Pancreas (tissue), 10 donors: ENCODE measurements at regions not wholly inside any gene's neighbourhood (a gene's known extent, or its start where the extent isn't known, plus 50 kb on each side); places are given as distances from the start of the nearest gene placed in this dataset.

Source experiments
- ATAC-seq, 4 donors: fragments of 200-7000 bp; cut with Tn5 transposase; one replicate each; pipeline versions ENCODE4 v1.8.0 to v1.9.1; 2020; ENCODE audit warnings: mild to moderate bottlenecking in 4 of 4, moderate library complexity in 4 of 4
- DNase-seq, 6 donors: peaks; one replicate each; pipeline ENCODE4 v3.0.0-alpha.2; 2020
- FAIRE-seq: peaks from 2 replicates; lab custom pipeline; 2012; peaks lifted over from hg19 to GRCh38; lab: Jason Lieb, UNC
- H3K27ac ChIP-seq, 4 donors: fragments of 200-600 bp; sonication (generic); 1 replicate in 3 of 4; 2 replicates in 1 of 4; pipeline versions ENCODE4 v1.5.0 to v1.8.0; 2020
- H3K27me3 ChIP-seq, 4 donors: fragments of 200-600 bp; one replicate each; pipeline ENCODE4 v1.8.0; 2021
- H3K36me3 ChIP-seq, 3 donors: fragments of 200-600 bp; sonication (generic) in 1 of 3; one replicate each; pipeline versions ENCODE4 v1.5.0 to v1.8.0; 2020 to 2021
- H3K4me1 ChIP-seq, 3 donors: fragments of 200-600 bp; one replicate each; pipeline ENCODE4 v1.8.0; 2021
- H3K4me3 ChIP-seq, 4 donors: fragments of 200-600 bp; sonication (generic) in 2 of 4; one replicate each; pipeline versions ENCODE4 v1.5.0 to v1.8.0; 2020 to 2021
- H3K9me3 ChIP-seq, 4 donors: fragments of 200-600 bp; one replicate each; pipeline ENCODE4 v1.8.0; 2021
- CTCF ChIP-seq, 4 donors: fragments of 200-600 bp; sonication (generic) in 3 of 4; IDR thresholded peaks; one replicate each; pipeline versions ENCODE4 v1.5.0 to v1.8.0; 2021; ENCODE audit warnings: antibody characterized with exemption in 4 of 4
- WGBS, 2 donors: extraction: QIAGEN DNeasy Blood & Tissue Kit; methylation state at CpG; one replicate each; pipeline ENCODE4 v1.1.7; 2013; 5-methylcytosine and 5-hydroxymethylcytosine counted together
- intact Hi-C, 3 donors: fragments of 100-400 bp; cut with DNase I; formaldehyde crosslinking; loops; one replicate each; pipeline versions ENCODE4 v1.11.1 to v1.14.2; 2022
- donor health status: healthy with polysubstance abuse.
- donor health status: DM: no; HTN: no; CAD: no; lungs with moderate emphysema.
- donor health status: DM: no; HTN: no; CAD: no.
- donor health status: control.
- donor health status: control.
- donor health status: Bipolar disorder and iron deficiency.
- donor health status: DM: yes; HTN: yes; CAD: no.
- donor health status: DM: no; HTN: no; CAD: no.
- donor health status: DM: no; HTN: no; CAD: no.
- donor health status: DM: yes; HTN: yes; CAD: no.

GRCh38 chr3:146382386-146382785, 87.0 kb downstream of the PLSCR2 start:
- Histone ChIP-seq H3K4me1 (peaks cover 0 to 7% (median 0%) of the 10 kb centered on the region in 3 donors), H3K36me3 (no peaks in the 10 kb centered on the region), H3K4me3 (no peak overlapping the region), H3K27ac (no peak overlapping the region), H3K27me3 (no peaks in the 10 kb centered on the region), H3K9me3 (no peaks in the 10 kb centered on the region)
- intact Hi-C loops: no loop called here
- no peak for TF ChIP-seq CTCF (IDR thresholded peaks at IDR 0.05)
- DNase-seq (no peak), FAIRE-seq (no peak), ATAC-seq (no peak)
- WGBS, 2 donors: 88 to 95% methylated on average over 1 of the region's 1 CpG

GRCh38 chr3:146380046-146380445, 89.3 kb downstream of the PLSCR2 start:
- Histone ChIP-seq H3K27ac (no peak overlapping the region), H3K27me3 (no peaks in the 10 kb centered on the region), H3K4me3 (no peak overlapping the region), H3K36me3 (no peaks in the 10 kb centered on the region), H3K4me1 (peaks cover 0 to 7% (median 0%) of the 10 kb centered on the region in 3 donors), H3K9me3 (no peaks in the 10 kb centered on the region)
- intact Hi-C loops: no loop called here
- DNase-seq: no peak
- 42 to 49% methylated on average over 2 of the region's 2 CpGs for WGBS, 2 donors
- ATAC-seq: no peak
- TF ChIP-seq CTCF (IDR thresholded peaks at IDR 0.05): no peak
- FAIRE-seq: no peak

GRCh38 chr3:146375219-146375618, 94.1 kb downstream of the PLSCR2 start:
- TF ChIP-seq CTCF (IDR thresholded peaks at IDR 0.05): no peak
- H3K4me3 ChIP-seq: no peak overlapping the region
- FAIRE-seq (no peak), ATAC-seq (no peak), DNase-seq (no peak)
- WGBS, 2 donors: 91 to 99% methylated on average over 3 of the region's 3 CpGs
- intact Hi-C loops: no loop called here
- no peaks in the 10 kb centered on the region for H3K9me3 ChIP-seq
- no peaks in the 10 kb centered on the region for H3K36me3 ChIP-seq
- H3K27ac ChIP-seq: no peak overlapping the region
- H3K4me1 ChIP-seq: peaks cover 0 to 7% (median 0%) of the 10 kb centered on the region in 3 donors
- no peaks in the 10 kb centered on the region for H3K27me3 ChIP-seq

- Histone ChIP-seq H3K27ac (no peak overlapping the region), H3K4me1 (peaks cover 0 to 7% (median 0%) of the 10 kb centered on the region in 3 donors), H3K27me3 (no peaks in the 10 kb centered on the region), H3K9me3 (no peaks in the 10 kb centered on the region), H3K4me3 (no peak overlapping the region), H3K36me3 (no peaks in the 10 kb centered on the region)
- WGBS, 2 donors: 66 to 69% methylated on average over 2 of the region's 2 CpGs
- ATAC-seq (no peak), FAIRE-seq (no peak), DNase-seq (no peak)
- intact Hi-C loops: no loop called here
- no peak for TF ChIP-seq CTCF (IDR thresholded peaks at IDR 0.05)
Observed at GRCh38 chr3:146374146-146374545, 95.2 kb downstream of the PLSCR2 start.

- Histone ChIP-seq H3K27me3 (no peaks in the 10 kb centered on the region), H3K4me1 (peaks cover 0 to 4% (median 0%) of the 10 kb centered on the region in 3 donors), H3K9me3 (no peaks in the 10 kb centered on the region), H3K27ac (no peak overlapping the region), H3K4me3 (no peak overlapping the region), H3K36me3 (no peaks in the 10 kb centered on the region)
- DNase-seq (no peak), ATAC-seq (no peak), FAIRE-seq (no peak)
- no peak for TF ChIP-seq CTCF (IDR thresholded peaks at IDR 0.05)
- intact Hi-C loops: no loop called here
- WGBS, 2 donors: 53 to 77% methylated on average over 1 of the region's 1 CpG
Observed at GRCh38 chr3:146371902-146372301, 97.5 kb downstream of the PLSCR2 start.
